B cell (primary cell): ENCODE measurements at regions not wholly inside any gene's neighbourhood (a gene's known extent, or its start where the extent isn't known, plus 50 kb on each side); places are given as distances from the start of the nearest gene placed in this dataset.

ENCODE experiments used
- ATAC-seq: fragments of 200-7000 bp; cut with Tn5 transposase; one replicate; pipeline ENCODE4 v1.10.0; 2021; ENCODE audit warnings: low read depth, mild to moderate bottlenecking, moderate number of reproducible peaks, moderate library complexity
- CTCF ChIA-PET: fragments of 350-600 bp; sonication (Branson Sonifier 250); formaldehyde crosslinking; loops from one replicate; lab custom pipeline; 2021; ENCODE audit warnings: antibody characterized with exemption, inconsistent platforms; lab: Charles Lee
- POLR2A ChIA-PET: fragments of 350-600 bp; sonication (Branson Sonifier 250); formaldehyde crosslinking; loops from one replicate; lab custom pipeline; 2021; ENCODE audit warnings: antibody characterized with exemption; lab: Charles Lee
- DNase-seq: peaks from one replicate; pipeline ENCODE4 v3.0.0; 2013
- H2AFZ ChIP-seq: 2 replicates; pipeline ENCODE4 v1.6.1; 2012; ENCODE audit warnings: mild to moderate bottlenecking, low read depth, low read length; ENCODE audit not compliant: insufficient read depth, poor library complexity, severe bottlenecking
- H3K27ac ChIP-seq, 2 donors: 1 replicate in 1 of 2; 2 replicates in 1 of 2; pipeline ENCODE4 v1.5.1; 2012 to 2013; ENCODE audit warnings: low read length in 2 of 2, mild to moderate bottlenecking in 2 of 2, moderate library complexity in 1 of 2
- H3K27me3 ChIP-seq, 4 experiments: fragments of 200-600 bp in 1 of 4; sonication (generic) in 1 of 4; replicated peaks in 1 of 4; 1 replicate in 2 of 4; 2 replicates in 2 of 4; pipeline versions ENCODE4 v1.6.1 to v1.7.0; 2013 to 2016; ENCODE audit warnings: low read length in 3 of 4, mild to moderate bottlenecking in 2 of 4, mixed read lengths in 1 of 4, moderate library complexity in 1 of 4; ENCODE audit not compliant: insufficient read depth in 4 of 4, control insufficient read depth in 3 of 4; ENCODE audit errors: control extremely low read depth in 1 of 4
- H3K36me3 ChIP-seq, 2 experiments: replicated peaks in 1 of 2; 1 replicate in 1 of 2; 2 replicates in 1 of 2; pipeline versions ENCODE4 v1.6.1 to v1.7.1; 2013; ENCODE audit warnings: low read length in 1 of 2; ENCODE audit not compliant: insufficient read depth in 2 of 2, control insufficient read depth in 1 of 2; ENCODE audit errors: control extremely low read depth in 1 of 2, extremely low read depth in 1 of 2
- H3K4me1 ChIP-seq, 2 donors: fragments of 200-600 bp in 1 of 2; sonication (generic) in 1 of 2; 1 replicate in 1 of 2; 2 replicates in 1 of 2; pipeline versions ENCODE4 v1.5.1 to v1.6.1; 2013 to 2017; ENCODE audit warnings: low read length in 2 of 2; ENCODE audit not compliant: control insufficient read depth in 2 of 2, insufficient read depth in 2 of 2
- H3K4me2 ChIP-seq: replicated peaks from 2 replicates; pipeline ENCODE3; 2012; ENCODE audit warnings: mild to moderate bottlenecking, low read depth, low read length; ENCODE audit not compliant: poor library complexity, severe bottlenecking
- H3K4me3 ChIP-seq, 5 experiments: fragments of 200-600 bp in 1 of 5; sonication (generic) in 1 of 5; 1 replicate in 3 of 5; 2 replicates in 2 of 5; pipeline versions ENCODE4 v1.5.1 to v1.7.0; 2011 to 2016; ENCODE audit warnings: low read length in 4 of 5, mild to moderate bottlenecking in 4 of 5, low read depth in 2 of 5, control low read depth in 1 of 5, moderate library complexity in 1 of 5; ENCODE audit not compliant: insufficient read depth in 1 of 5; ENCODE audit errors: control extremely low read depth in 1 of 5, extremely low read depth in 1 of 5
- H3K79me2 ChIP-seq: fragments of 200-600 bp; sonication (generic); one replicate; pipeline ENCODE4 v1.6.0; 2016; ENCODE audit warnings: low read length; ENCODE audit not compliant: control insufficient read depth, insufficient read depth
- H3K9ac ChIP-seq: fragments of 200-600 bp; sonication (generic); 2 replicates; pipeline ENCODE4 v1.6.1; 2017; ENCODE audit warnings: mild to moderate bottlenecking, low read length, moderate library complexity
- H3K9me3 ChIP-seq, 3 donors: one replicate each; pipeline versions ENCODE4 v1.6.1 to v1.7.1; 2013; ENCODE audit warnings: low read length in 2 of 3; ENCODE audit not compliant: control insufficient read depth in 2 of 3, insufficient read depth in 1 of 3; ENCODE audit errors: control extremely low read depth in 1 of 3
- H4K20me1 ChIP-seq: 2 replicates; pipeline ENCODE4 v1.6.0; 2012; ENCODE audit warnings: mild to moderate bottlenecking, low read length; ENCODE audit not compliant: insufficient read depth, control insufficient read depth, poor library complexity, severe bottlenecking
- H3K27ac Mint-ChIP-seq: one replicate; pipeline ENCODE4 v1.8.0; 2021; ENCODE audit warnings: mixed read lengths
- H3K27me3 Mint-ChIP-seq: one replicate; pipeline ENCODE4 v1.8.0; 2021; ENCODE audit warnings: mixed read lengths
- H3K4me1 Mint-ChIP-seq: one replicate; pipeline ENCODE4 v1.8.0; 2021; ENCODE audit warnings: mixed read lengths
- H3K4me3 Mint-ChIP-seq: one replicate; pipeline ENCODE4 v1.8.0; 2021; ENCODE audit warnings: mixed read lengths
- H3K9me3 Mint-ChIP-seq: one replicate; pipeline ENCODE4 v1.8.0; 2022; ENCODE audit warnings: mixed read lengths; ENCODE audit not compliant: insufficient read depth
- EZH2 ChIP-seq: IDR thresholded peaks from 2 replicates; pipeline ENCODE4 v1.6.1; 2012; ENCODE audit warnings: borderline replicate concordance, low read depth, mild to moderate bottlenecking, moderate library complexity, low read length; ENCODE audit not compliant: insufficient read depth, poor library complexity, severe bottlenecking
- WGBS: methylation state at CpG from one replicate; pipeline ENCODE4 v1.1.5; 2013; ENCODE audit warnings: missing lambda C conversion rate; ENCODE audit not compliant: insufficient coverage; 5-methylcytosine and 5-hydroxymethylcytosine counted together
- intact Hi-C: fragments of 100-400 bp; cut with micrococcal nuclease; formaldehyde crosslinking; loops from one replicate; pipeline ENCODE4 v1.10.0; 2022
- TF ChIP-seq, protein P1 (sequence below): fragments of 200-600 bp; IDR thresholded peaks from one replicate; pipeline ENCODE4 v1.8.0; 2022; ENCODE audit warnings: antibody characterized with exemption, mild to moderate bottlenecking

DNA sequence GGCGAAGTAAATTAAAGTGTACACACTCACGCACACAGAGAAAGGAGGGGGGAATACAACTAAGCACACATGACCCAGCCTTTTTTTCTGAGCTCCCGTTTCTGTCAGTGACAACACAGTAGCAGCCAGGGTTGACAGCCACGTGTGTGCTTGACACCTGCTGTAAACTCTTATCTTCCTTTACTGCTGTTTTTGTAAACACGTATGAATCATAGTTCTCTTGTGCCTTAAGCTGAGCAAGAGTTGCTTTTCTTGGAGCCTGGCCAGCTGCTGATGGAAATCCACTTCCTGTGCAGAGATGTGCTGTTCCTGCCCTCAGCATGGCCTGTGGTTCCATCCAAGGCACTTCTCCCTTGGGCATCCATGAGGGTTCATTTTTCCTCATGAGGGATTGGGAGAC, 561.9 kb downstream of the GALR1 start:
- H3K4me3 Mint-ChIP-seq = no peak overlapping the region
- CTCF ChIA-PET = no interaction called here

DNA sequence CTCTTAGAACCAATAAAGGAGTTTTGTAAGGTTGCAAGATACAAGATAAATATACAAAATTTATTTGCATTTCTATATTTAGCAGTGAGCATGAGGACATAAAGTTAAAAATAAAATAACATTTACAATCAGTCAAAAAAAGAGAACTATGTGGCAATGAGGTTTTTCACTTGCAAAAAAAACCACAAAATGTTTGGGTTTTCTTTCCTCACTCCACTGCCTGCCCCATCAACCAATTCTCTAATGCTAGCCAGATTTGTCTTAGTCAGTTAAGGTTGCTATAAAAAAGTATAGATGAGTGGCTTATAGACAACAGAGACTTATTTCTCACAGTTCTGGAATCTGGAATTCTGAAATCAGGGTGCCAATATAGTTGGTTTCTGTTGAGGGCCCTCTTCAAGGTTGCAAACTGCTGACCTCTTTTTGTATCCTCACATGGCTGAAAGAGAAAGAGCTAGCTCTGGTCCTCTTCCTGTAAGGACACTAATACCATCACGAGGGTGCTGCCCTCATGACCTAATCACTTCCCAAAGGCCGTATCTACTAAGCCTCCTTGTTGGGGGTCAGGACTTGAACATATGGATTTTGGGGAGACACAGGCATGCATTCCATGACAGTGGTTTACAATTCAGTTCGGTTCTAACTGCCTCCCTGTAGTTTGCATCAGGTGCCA, 566.2 kb downstream of the GALR1 start:
- Mint-ChIP-seq H3K27ac (no peak overlapping the region), H3K27me3 (no peaks in the 10 kb centered on the region), H3K4me1 (no peaks in the 10 kb centered on the region), H3K4me3 (no peak overlapping the region), H3K9me3 (peaks cover 2% of the 10 kb centered on the region)
- Histone ChIP-seq H3K36me3 (no peaks in the 10 kb centered on the region), H4K20me1 (no peaks in the 10 kb centered on the region), H3K9ac (no peak overlapping the region), H3K27me3 (no peaks in the 10 kb centered on the region), H3K27ac (no peak overlapping the region), H3K4me2 (no peak overlapping the region), H3K4me3 (no peak overlapping the region), H3K79me2 (no peaks in the 10 kb centered on the region), H3K4me1 (no peaks in the 10 kb centered on the region), H2AFZ (no peak overlapping the region), H3K9me3 (peaks cover 0 to 9% (median 0%) of the 10 kb centered on the region in 3 donors)
- DNase-seq = no peak
- ATAC-seq = no peak
- no CpG with 5 or more reads among the region's 3 CpGs for WGBS
- TF ChIP-seq, protein P1, sequence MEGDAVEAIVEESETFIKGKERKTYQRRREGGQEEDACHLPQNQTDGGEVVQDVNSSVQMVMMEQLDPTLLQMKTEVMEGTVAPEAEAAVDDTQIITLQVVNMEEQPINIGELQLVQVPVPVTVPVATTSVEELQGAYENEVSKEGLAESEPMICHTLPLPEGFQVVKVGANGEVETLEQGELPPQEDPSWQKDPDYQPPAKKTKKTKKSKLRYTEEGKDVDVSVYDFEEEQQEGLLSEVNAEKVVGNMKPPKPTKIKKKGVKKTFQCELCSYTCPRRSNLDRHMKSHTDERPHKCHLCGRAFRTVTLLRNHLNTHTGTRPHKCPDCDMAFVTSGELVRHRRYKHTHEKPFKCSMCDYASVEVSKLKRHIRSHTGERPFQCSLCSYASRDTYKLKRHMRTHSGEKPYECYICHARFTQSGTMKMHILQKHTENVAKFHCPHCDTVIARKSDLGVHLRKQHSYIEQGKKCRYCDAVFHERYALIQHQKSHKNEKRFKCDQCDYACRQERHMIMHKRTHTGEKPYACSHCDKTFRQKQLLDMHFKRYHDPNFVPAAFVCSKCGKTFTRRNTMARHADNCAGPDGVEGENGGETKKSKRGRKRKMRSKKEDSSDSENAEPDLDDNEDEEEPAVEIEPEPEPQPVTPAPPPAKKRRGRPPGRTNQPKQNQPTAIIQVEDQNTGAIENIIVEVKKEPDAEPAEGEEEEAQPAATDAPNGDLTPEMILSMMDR = no peak
- no peak for TF ChIP-seq EZH2
- intact Hi-C loops = no loop called here
- CTCF ChIA-PET = no interaction called here
- POLR2A ChIA-PET = no interaction called here

More for the DNA sequence above, 561.9 kb downstream of the GALR1 start:
- H3K9me3 ChIP-seq = no peaks in the 10 kb centered on the region
- H3K4me3 ChIP-seq = no peak overlapping the region
- H3K79me2 ChIP-seq = no peaks in the 10 kb centered on the region
- POLR2A ChIA-PET = no interaction called here
- 69% methylated on average over 5 of the region's 5 CpGs for WGBS
- no peak overlapping the region for H3K4me2 ChIP-seq
- DNase-seq (no peak), ATAC-seq (no peak)
- H3K27me3 ChIP-seq = no peaks in the 10 kb centered on the region
- Mint-ChIP-seq H3K27ac (no peak overlapping the region), H3K9me3 (no peaks in the 10 kb centered on the region), H3K4me1 (no peaks in the 10 kb centered on the region), H3K27me3 (no peaks in the 10 kb centered on the region)
- TF ChIP-seq, protein P1 = no peak
- TF ChIP-seq EZH2 = no peak
- no peaks in the 10 kb centered on the region for H4K20me1 ChIP-seq
- H3K36me3 ChIP-seq = no peaks in the 10 kb centered on the region
- H2AFZ ChIP-seq = no peak overlapping the region
- intact Hi-C loops = no loop called here
- no peak overlapping the region for H3K9ac ChIP-seq
- no peak overlapping the region for H3K27ac ChIP-seq
- no peaks in the 10 kb centered on the region for H3K4me1 ChIP-seq
